Activated T-cell treated with anti-CD3 and anti-CD28 coated beads for 48 hours (primary cell): ENCODE measurements at regions not wholly inside any gene's neighbourhood (a gene's known extent, or its start where the extent isn't known, plus 50 kb on each side); places are given as distances from the start of the nearest gene placed in this dataset.
A peak's percentile ranks its signal among the peaks of the same experiment; 100 is the strongest.
"Not testable (repeated sequence)": the region's sequence is repeated elsewhere in the genome, so short reads cannot be mapped to it uniquely, and the experiment has no call there.

Experiments
- DNase-seq: peaks from one replicate; pipeline ENCODE4 v3.0.0-alpha.2; 2020; ENCODE audit warnings: low read depth

GRCh38 chr6:43934803-43935602, 165.0 kb downstream of the VEGFA start:
- DNase-seq: no peak

GRCh38 chr6:43934183-43934802, 164.3 kb downstream of the VEGFA start:
- DNase-seq: no peak

- no peak for DNase-seq
Measured at GRCh38 chr6:43933148-43933885, 163.3 kb downstream of the VEGFA start.

- no peak for DNase-seq
Measured at GRCh38 chr6:43932259-43933147, 162.5 kb downstream of the VEGFA start.

GRCh38 chr6:43931201-43931600, 161.2 kb downstream of the VEGFA start:
- DNase-seq: no peak

GRCh38 chr6:43930440-43931154, 160.6 kb downstream of the VEGFA start:
- no peak for DNase-seq

GRCh38 chr6:43929511-43929910, 159.5 kb downstream of the VEGFA start:
- DNase-seq: no peak

- DNase-seq: no peak
Measured at GRCh38 chr6:43927532-43928210, 157.7 kb downstream of the VEGFA start.

GRCh38 chr6:43926634-43927531, 156.9 kb downstream of the VEGFA start:
- no peak for DNase-seq

GRCh38 chr6:43925636-43926139, 155.7 kb downstream of the VEGFA start:
- DNase-seq: not testable (repeated sequence)

GRCh38 chr6:43924222-43924702, 154.3 kb downstream of the VEGFA start:
- peak; percentile 52 for DNase-seq

GRCh38 chr6:43923376-43924221, 153.6 kb downstream of the VEGFA start:
- DNase-seq: no peak

GRCh38 chr6:43922426-43923375, 152.7 kb downstream of the VEGFA start:
- DNase-seq: no peak

GRCh38 chr6:43921548-43922425, 151.8 kb downstream of the VEGFA start:
- DNase-seq: no peak

- no peak for DNase-seq
Measured at GRCh38 chr6:43921039-43921438, 151.0 kb downstream of the VEGFA start.

GRCh38 chr6:43919774-43920173, 149.8 kb downstream of the VEGFA start:
- no peak for DNase-seq
